A673 (cell line): ENCODE measurements at regions not wholly inside any gene's neighbourhood (a gene's known extent, or its start where the extent isn't known, plus 50 kb on each side); places are given as distances from the start of the nearest gene placed in this dataset.

Experiments
- CTCF ChIP-seq: fragments of 300-800, 200-600 bp; sonication (generic); conservative IDR thresholded peaks from 2 replicates; pipeline ENCODE4 v1.5.1; 2017; ENCODE audit warnings: low read depth, mild to moderate bottlenecking, antibody characterized with exemption, low read length, moderate library complexity, mixed read lengths
- EZH2 ChIP-seq: fragments of 200-600 bp; sonication (generic); IDR thresholded peaks from 2 replicates; pipeline ENCODE4 v1.6.1; 2017; ENCODE audit warnings: borderline replicate concordance, low read depth, mild to moderate bottlenecking, mixed read lengths, antibody characterized with exemption, low read length; ENCODE audit not compliant: poor library complexity, severe bottlenecking

- TF ChIP-seq CTCF (no peak), EZH2 (no peak)
Measured at GRCh38 chr5:4984461-4984860, 155.7 kb upstream of the ADAMTS16 start.
